ENCODE measurements at regions not wholly inside any gene's neighbourhood (a gene's known extent, or its start where the extent isn't known, plus 50 kb on each side); places are given as distances from the start of the nearest gene placed in this dataset.

GRCh38 chrX:11952176-11952720 is 186.0 kb upstream of the FRMPD4 start:
- DNase-seq (ENCODE audit: low read depth): no peak

- DNase-seq (ENCODE audit: low read depth): no peak
These were observed 184.7 kb upstream of the FRMPD4 start for GRCh38 chrX:11953615-11954014.

- no peak for DNase-seq (ENCODE audit: low read depth)
These were observed 184.1 kb upstream of the FRMPD4 start for GRCh38 chrX:11954176-11954575.

- no peak for DNase-seq (ENCODE audit: low read depth)
These were observed 178.2 kb upstream of the FRMPD4 start for GRCh38 chrX:11960031-11960430.

GRCh38 chrX:11965436-11965835 is 172.8 kb upstream of the FRMPD4 start:
- no peak for DNase-seq (ENCODE audit: low read depth)

GRCh38 chrX:11967986-11968869 is 170.0 kb upstream of the FRMPD4 start:
- DNase-seq (ENCODE audit: low read depth): no peak

- no peak for DNase-seq (ENCODE audit: low read depth)
These were observed 169.3 kb upstream of the FRMPD4 start for GRCh38 chrX:11968991-11969390.

- DNase-seq (ENCODE audit: low read depth): no peak
These were observed 167.5 kb upstream of the FRMPD4 start for GRCh38 chrX:11970578-11971359.

GRCh38 chrX:11976663-11977062 is 161.6 kb upstream of the FRMPD4 start:
- no peak for DNase-seq (ENCODE audit: low read depth)

- DNase-seq (ENCODE audit: low read depth): no peak
These were observed 146.0 kb upstream of the FRMPD4 start for GRCh38 chrX:11992271-11992670.

GRCh38 chrX:11995146-11995545 is 143.1 kb upstream of the FRMPD4 start:
- no peak for DNase-seq (ENCODE audit: low read depth)

GRCh38 chrX:11996810-11997209 is 141.5 kb upstream of the FRMPD4 start:
- DNase-seq (ENCODE audit: low read depth): no peak

- DNase-seq (ENCODE audit: low read depth): no peak
These were observed 139.3 kb upstream of the FRMPD4 start for GRCh38 chrX:11998944-11999343.

GRCh38 chrX:12002876-12003275 is 135.4 kb upstream of the FRMPD4 start:
- DNase-seq (ENCODE audit: low read depth): no peak

GRCh38 chrX:12007881-12008280 is 130.4 kb upstream of the FRMPD4 start:
- DNase-seq (ENCODE audit: low read depth): no peak

GRCh38 chrX:12010436-12010835 is 127.8 kb upstream of the FRMPD4 start:
- DNase-seq (ENCODE audit: low read depth): no peak

- no peak for DNase-seq (ENCODE audit: low read depth)
These were observed 127.2 kb upstream of the FRMPD4 start for GRCh38 chrX:12011075-12011474.

- no peak for DNase-seq (ENCODE audit: low read depth)
These were observed 125.1 kb upstream of the FRMPD4 start for GRCh38 chrX:12013211-12013618.

- no peak for DNase-seq (ENCODE audit: low read depth)
These were observed 116.6 kb upstream of the FRMPD4 start for GRCh38 chrX:12021698-12022097.

- DNase-seq (ENCODE audit: low read depth): no peak
These were observed 111.8 kb upstream of the FRMPD4 start for GRCh38 chrX:12026481-12026880.

GRCh38 chrX:12032082-12032481 is 106.2 kb upstream of the FRMPD4 start:
- DNase-seq (ENCODE audit: low read depth): no peak

GRCh38 chrX:12034741-12035140 is 103.5 kb upstream of the FRMPD4 start:
- no peak for DNase-seq (ENCODE audit: low read depth)

- no peak for DNase-seq (ENCODE audit: low read depth)
These were observed 95.7 kb upstream of the FRMPD4 start for GRCh38 chrX:12042615-12043014.
